ENCODE measurements at regions not wholly inside any gene's neighbourhood (a gene's known extent, or its start where the extent isn't known, plus 50 kb on each side); places are given as distances from the start of the nearest gene placed in this dataset.
"Not testable (repeated sequence)": the region's sequence is repeated elsewhere in the genome, so short reads cannot be mapped to it uniquely, and the experiment has no call there.

GRCh38 chr14:106661561-106661960 lies 1135.2 kb downstream of the TMEM121 start:
- POLR2A ChIA-PET = interaction anchor here (1.0 kb wide), 1 partner anchor 48 kb away, joined by 3 read pairs; no protein-coding TSS in a partner anchor
- ATAC-seq (ENCODE audit: poor library complexity) (peak; percentile 67), DNase-seq (peak; percentile 24 to 77 (median 42))
- H3K4me3 Mint-ChIP-seq; H3K9me3 Mint-ChIP-seq; H3K27me3 ChIP-seq (ENCODE audit: control insufficient read depth in 1 of 2, insufficient read depth in 2 of 2, low read length in 2 of 2); H3K36me3 Mint-ChIP-seq (ENCODE audit: low read depth); H3K27ac ChIP-seq (ENCODE audit: low read depth in 1 of 2, low read length in 2 of 2); H3K9me3 ChIP-seq (ENCODE audit: control insufficient read depth in 1 of 2, insufficient read depth in 1 of 2, low read length in 2 of 2); H3K4me3 ChIP-seq (ENCODE audit: low read length); CTCF ChIA-PET; H3K27me3 Mint-ChIP-seq; H3K36me3 ChIP-seq (ENCODE audit: insufficient read depth, low read length): not testable (repeated sequence)
- H3K4me1 ChIP-seq (ENCODE audit: insufficient read depth, low read length) = peaks cover 14% of the 10 kb centered on the region
- peak overlapping the region; percentile 5 for H3K27ac Mint-ChIP-seq
- H3K4me1 Mint-ChIP-seq (ENCODE audit: low read depth) = peaks cover 52% of the 10 kb centered on the region
- peak; percentile 61 for TF ChIP-seq CTCF (IDR thresholded peaks at IDR 0.05)
- intact Hi-C loops (cut with DNase I, micrococcal nuclease) = loop anchor here (5.0 to 10.0 kb wide), 3 partner anchors 53 to 106 kb away; no protein-coding TSS in a partner anchor

- Histone ChIP-seq H3K27me3 (ENCODE audit: control insufficient read depth in 1 of 2, insufficient read depth in 2 of 2, low read length in 2 of 2) (no peaks in the 10 kb centered on the region), H3K36me3 (ENCODE audit: insufficient read depth, low read length) (no peaks in the 10 kb centered on the region), H3K4me1 (ENCODE audit: insufficient read depth, low read length) (peaks cover 4% of the 10 kb centered on the region), H3K27ac (ENCODE audit: low read depth in 1 of 2, low read length in 2 of 2) (no peak overlapping the region), H3K4me3 (ENCODE audit: low read length) (no peak overlapping the region), H3K9me3 (ENCODE audit: control insufficient read depth in 1 of 2, insufficient read depth in 1 of 2, low read length in 2 of 2) (peaks cover 0 to 6% of the 10 kb centered on the region in 2 experiments)
- DNase-seq = peak in 2 of 14 experiments; percentile 34 to 35
- TF ChIP-seq CTCF (IDR thresholded peaks at IDR 0.05) = no peak
- no peak for ATAC-seq (ENCODE audit: poor library complexity)
- no peak overlapping the region for H3K4me3 Mint-ChIP-seq
- peak overlapping the region; percentile 31 for H3K27ac Mint-ChIP-seq
- H3K36me3 Mint-ChIP-seq (ENCODE audit: low read depth) = no peaks in the 10 kb centered on the region
- peaks cover 38% of the 10 kb centered on the region for H3K4me1 Mint-ChIP-seq (ENCODE audit: low read depth)
- intact Hi-C loops (cut with DNase I, micrococcal nuclease) = loop anchor here (5.0 to 10.0 kb wide), 3 partner anchors 52 to 104 kb away; no protein-coding TSS in a partner anchor
- POLR2A ChIA-PET = interaction anchor here (1.0 to 1.6 kb wide), 2 partner anchors 46 to 55 kb away, joined by 3 to 4 read pairs; no protein-coding TSS in a partner anchor
- H3K9me3 Mint-ChIP-seq = no peaks in the 10 kb centered on the region
- CTCF ChIA-PET = interaction anchor here (0.7 to 2.3 kb wide), 10 partner anchors 13 to 246 kb away, joined by 3 to 13 read pairs (median 4); no protein-coding TSS in a partner anchor
- H3K27me3 Mint-ChIP-seq = no peaks in the 10 kb centered on the region
Measured at GRCh38 chr14:106662936-106663550, 1136.7 kb downstream of the TMEM121 start.

- CTCF ChIA-PET = interaction anchor here (0.9 to 2.3 kb wide), 9 partner anchors 10 to 247 kb away, joined by 3 to 13 read pairs (median 4); no protein-coding TSS in a partner anchor
- H3K4me3 ChIP-seq (ENCODE audit: low read length); H3K27me3 Mint-ChIP-seq; H3K9me3 ChIP-seq (ENCODE audit: control insufficient read depth in 1 of 2, insufficient read depth in 1 of 2, low read length in 2 of 2); H3K36me3 ChIP-seq (ENCODE audit: insufficient read depth, low read length); H3K9me3 Mint-ChIP-seq; H3K36me3 Mint-ChIP-seq (ENCODE audit: low read depth); H3K27ac ChIP-seq (ENCODE audit: low read depth in 1 of 2, low read length in 2 of 2); H3K4me1 ChIP-seq (ENCODE audit: insufficient read depth, low read length); H3K4me3 Mint-ChIP-seq; H3K27me3 ChIP-seq (ENCODE audit: control insufficient read depth in 1 of 2, insufficient read depth in 2 of 2, low read length in 2 of 2): not testable (repeated sequence)
- Mint-ChIP-seq H3K27ac (peak overlapping the region; percentile 31), H3K4me1 (ENCODE audit: low read depth) (peaks cover 30% of the 10 kb centered on the region)
- POLR2A ChIA-PET = interaction anchor here (1.6 kb wide), 1 partner anchor 54 kb away, joined by 4 read pairs; no protein-coding TSS in a partner anchor
- ATAC-seq (ENCODE audit: poor library complexity) (peak; percentile 39), DNase-seq (peak in 13 of 14 experiments; percentile 13 to 76 (median 47))
- peak; percentile 42 for TF ChIP-seq CTCF (IDR thresholded peaks at IDR 0.05)
- intact Hi-C loops (cut with DNase I, micrococcal nuclease) = loop anchor here (5.0 to 10.0 kb wide), 3 partner anchors 51 to 103 kb away; no protein-coding TSS in a partner anchor
Measured at GRCh38 chr14:106663805-106664410, 1137.5 kb downstream of the TMEM121 start.

Data from CD4-positive, alpha-beta T cell (primary cell).